ENCODE measurements at regions not wholly inside any gene's neighbourhood (a gene's known extent, or its start where the extent isn't known, plus 50 kb on each side); places are given as distances from the start of the nearest gene placed in this dataset.
A peak's percentile ranks its signal among the peaks of the same experiment; 100 is the strongest.

- TF ChIP-seq, protein P1, sequence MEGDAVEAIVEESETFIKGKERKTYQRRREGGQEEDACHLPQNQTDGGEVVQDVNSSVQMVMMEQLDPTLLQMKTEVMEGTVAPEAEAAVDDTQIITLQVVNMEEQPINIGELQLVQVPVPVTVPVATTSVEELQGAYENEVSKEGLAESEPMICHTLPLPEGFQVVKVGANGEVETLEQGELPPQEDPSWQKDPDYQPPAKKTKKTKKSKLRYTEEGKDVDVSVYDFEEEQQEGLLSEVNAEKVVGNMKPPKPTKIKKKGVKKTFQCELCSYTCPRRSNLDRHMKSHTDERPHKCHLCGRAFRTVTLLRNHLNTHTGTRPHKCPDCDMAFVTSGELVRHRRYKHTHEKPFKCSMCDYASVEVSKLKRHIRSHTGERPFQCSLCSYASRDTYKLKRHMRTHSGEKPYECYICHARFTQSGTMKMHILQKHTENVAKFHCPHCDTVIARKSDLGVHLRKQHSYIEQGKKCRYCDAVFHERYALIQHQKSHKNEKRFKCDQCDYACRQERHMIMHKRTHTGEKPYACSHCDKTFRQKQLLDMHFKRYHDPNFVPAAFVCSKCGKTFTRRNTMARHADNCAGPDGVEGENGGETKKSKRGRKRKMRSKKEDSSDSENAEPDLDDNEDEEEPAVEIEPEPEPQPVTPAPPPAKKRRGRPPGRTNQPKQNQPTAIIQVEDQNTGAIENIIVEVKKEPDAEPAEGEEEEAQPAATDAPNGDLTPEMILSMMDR (IDR thresholded peaks at IDR 0.05; ENCODE audit: low read depth, low read length) = no peak
- DNase-seq (ENCODE audit: low read depth, low spot score) = no peak
- H3K27me3 ChIP-seq (ENCODE audit: control insufficient read depth, insufficient read depth, low read length) = no peaks in the 10 kb centered on the region
- ChIA-PET POLR2A (no interaction called here), CTCF (no interaction called here)
- H3K27ac ChIP-seq (ENCODE audit: low read depth, low read length) = no peak overlapping the region
- H3K9me3 ChIP-seq (ENCODE audit: control insufficient read depth, insufficient read depth, low read length) = no peaks in the 10 kb centered on the region; the same call in 1 of the 2 replicates
- H3K4me3 ChIP-seq (ENCODE audit: low read depth, low read length) = no peak overlapping the region
Measured at GRCh38 chr1:234733427-234733826, 123.4 kb upstream of the IRF2BP2 start.

DNA sequence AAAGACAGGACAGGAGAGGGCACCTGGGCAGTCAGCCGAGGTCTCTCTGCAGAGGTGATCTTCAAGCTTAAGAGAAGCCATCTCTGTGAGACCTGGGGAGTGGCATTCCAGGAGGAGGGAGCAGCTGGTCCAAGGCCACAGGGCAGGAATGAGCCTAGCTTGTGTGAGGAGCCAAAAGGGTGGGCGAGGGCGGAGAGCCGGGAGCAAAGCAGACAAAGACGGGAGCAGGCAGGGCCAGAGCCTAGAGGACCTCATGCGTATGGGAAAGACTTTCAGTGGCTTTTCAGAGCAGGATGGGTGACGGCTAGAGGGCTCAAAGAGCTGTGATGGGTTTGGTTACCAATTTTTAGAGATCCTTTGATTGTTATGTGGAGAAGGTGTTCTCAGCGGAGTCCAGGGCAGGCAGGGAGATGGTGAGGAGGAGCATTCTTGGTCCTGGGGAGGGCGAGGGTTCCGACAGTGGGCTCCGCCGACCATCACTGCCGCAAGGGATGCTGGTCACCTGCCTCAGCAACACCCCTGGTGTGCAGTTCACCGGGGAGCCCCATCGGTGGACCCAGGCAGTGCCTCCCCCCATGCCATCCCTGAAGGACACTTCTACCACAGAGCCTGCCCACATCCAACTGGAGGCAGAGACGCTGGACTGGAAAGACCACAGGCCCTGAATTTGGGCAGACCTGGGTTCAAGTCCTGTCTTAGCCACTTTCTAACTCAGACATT lies 122.9 kb upstream of the IRF2BP2 start:
- ChIA-PET CTCF (no interaction called here), POLR2A (no interaction called here)
- no peak for DNase-seq (ENCODE audit: low read depth, low spot score)
- Histone ChIP-seq H3K27me3 (ENCODE audit: control insufficient read depth, insufficient read depth, low read length) (no peaks in the 10 kb centered on the region), H3K27ac (ENCODE audit: low read depth, low read length) (no peak overlapping the region), H3K9me3 (ENCODE audit: control insufficient read depth, insufficient read depth, low read length) (no peaks in the 10 kb centered on the region; the same call in 1 of the 2 replicates), H3K4me3 (ENCODE audit: low read depth, low read length) (no peak overlapping the region)
- TF ChIP-seq, protein P1 (IDR thresholded peaks at IDR 0.05; ENCODE audit: low read depth, low read length) = no peak

DNA sequence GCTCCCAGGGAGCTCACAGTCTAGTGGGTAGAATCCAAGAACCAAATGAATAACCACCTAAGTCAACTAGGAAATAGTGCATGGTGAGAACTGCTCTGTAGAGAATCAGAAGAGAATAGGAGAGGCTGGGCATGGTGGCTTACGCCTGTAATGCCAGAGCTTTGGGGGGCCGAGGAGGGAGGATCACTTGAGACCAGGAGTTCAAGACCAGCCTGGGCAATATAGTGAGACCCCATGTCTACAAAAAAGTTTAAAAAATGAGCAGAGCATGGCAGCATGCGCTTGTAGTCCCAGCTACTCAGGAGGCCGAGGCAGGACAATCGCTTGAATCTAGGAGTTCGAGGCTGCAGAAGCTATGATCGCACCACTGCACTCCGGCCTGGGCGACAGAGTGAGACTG lies 122.3 kb upstream of the IRF2BP2 start:
- DNase-seq (ENCODE audit: low read depth, low spot score) = no peak
- Histone ChIP-seq H3K9me3 (ENCODE audit: control insufficient read depth, insufficient read depth, low read length) (no peaks in the 10 kb centered on the region; the same call in 1 of the 2 replicates), H3K4me3 (ENCODE audit: low read depth, low read length) (no peak overlapping the region), H3K27me3 (ENCODE audit: control insufficient read depth, insufficient read depth, low read length) (no peaks in the 10 kb centered on the region), H3K27ac (ENCODE audit: low read depth, low read length) (no peak overlapping the region)
- ChIA-PET POLR2A (no interaction called here), CTCF (no interaction called here)
- TF ChIP-seq, protein P1 (IDR thresholded peaks at IDR 0.05; ENCODE audit: low read depth, low read length) = no peak

DNA sequence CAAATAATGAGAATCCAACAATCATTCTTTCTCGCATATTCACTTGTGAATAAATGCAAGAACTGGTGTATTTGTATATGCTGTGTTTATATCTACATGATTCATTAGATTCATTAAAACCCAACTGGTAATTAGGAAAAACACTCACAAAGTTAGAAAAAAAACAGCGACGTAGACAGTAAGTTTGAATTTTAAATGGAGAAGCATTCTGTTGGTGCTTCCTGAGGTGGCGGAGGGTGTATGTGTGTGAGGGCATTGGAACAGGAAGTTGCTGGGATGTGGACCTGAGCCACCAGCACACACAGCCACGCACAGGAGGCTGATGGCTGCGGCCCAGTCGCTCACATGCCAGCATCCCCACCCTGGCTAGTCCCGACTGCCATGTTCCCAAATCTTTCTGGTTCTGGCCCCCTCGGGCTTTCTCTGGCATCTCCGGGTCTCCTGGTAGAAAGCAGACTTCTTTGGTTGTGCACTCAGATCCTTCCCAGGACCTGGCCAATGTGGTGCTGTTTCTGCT lies 121.6 kb upstream of the IRF2BP2 start:
- Histone ChIP-seq H3K4me3 (ENCODE audit: low read depth, low read length) (no peak overlapping the region), H3K27ac (ENCODE audit: low read depth, low read length) (peak overlapping the region; percentile 68), H3K27me3 (ENCODE audit: control insufficient read depth, insufficient read depth, low read length) (no peaks in the 10 kb centered on the region), H3K9me3 (ENCODE audit: control insufficient read depth, insufficient read depth, low read length) (no peaks in the 10 kb centered on the region; the same call in 1 of the 2 replicates)
- no peak for DNase-seq (ENCODE audit: low read depth, low spot score)
- POLR2A ChIA-PET = interaction anchor here (1.0 kb wide), 1 partner anchor 121 kb away, joined by 5 read pairs; the partner anchor contains the start of gene IRF2BP2
- CTCF ChIA-PET = no interaction called here
- TF ChIP-seq, protein P1 (IDR thresholded peaks at IDR 0.05; ENCODE audit: low read depth, low read length) = no peak

Measured in AG04450 (cell line).